HEK293T (cell line): ENCODE measurements at regions not wholly inside any gene's neighbourhood (a gene's known extent, or its start where the extent isn't known, plus 50 kb on each side); places are given as distances from the start of the nearest gene placed in this dataset.

Source experiments
- CTCF ChIA-PET: fragments of 350-600 bp; formaldehyde crosslinking; extraction: SDS; loops from one replicate; lab custom pipeline; 2021; ENCODE audit warnings: antibody characterized with exemption, inconsistent platforms; lab: Yijun Ruan, JAX
- POLR2A ChIA-PET: fragments of 350-600 bp; formaldehyde crosslinking; extraction: SDS; loops from one replicate; lab custom pipeline; 2020; ENCODE audit warnings: antibody characterized with exemption, inconsistent platforms; lab: Yijun Ruan, JAX
- DNase-seq: peaks from one replicate; pipeline ENCODE4 v3.0.0; 2012; ENCODE audit warnings: mixed read lengths; ENCODE audit errors: extremely low spot score
- ARNT ChIP-seq: fragments of 450-650 bp; IDR thresholded peaks from 2 replicates; pipeline ENCODE4 v1.6.1; 2017; ENCODE audit warnings: mild to moderate bottlenecking
- BHLHE40 ChIP-seq: fragments of 450-650 bp; IDR thresholded peaks from 2 replicates; pipeline ENCODE4 v1.6.1; 2016; ENCODE audit warnings: mild to moderate bottlenecking, moderate library complexity, borderline replicate concordance
- CTBP1 ChIP-seq: fragments of 450-650 bp; IDR thresholded peaks from 2 replicates; pipeline ENCODE4 v1.6.1; 2016; ENCODE audit warnings: borderline replicate concordance
- ELF4 ChIP-seq: fragments of 450-650 bp; IDR thresholded peaks from 2 replicates; pipeline ENCODE4 v1.6.1; 2017; ENCODE audit warnings: antibody characterized with exemption
- FOXA1 ChIP-seq: fragments of 450-650 bp; IDR thresholded peaks from 2 replicates; pipeline ENCODE4 v1.6.1; 2016; ENCODE audit warnings: mild to moderate bottlenecking
- FOXK2 ChIP-seq: fragments of 450-650 bp; IDR thresholded peaks from 2 replicates; pipeline ENCODE4 v1.6.1; 2016; ENCODE audit warnings: mild to moderate bottlenecking
- FOXM1 ChIP-seq: fragments of 450-650 bp; IDR thresholded peaks from 2 replicates; pipeline ENCODE4 v1.6.1; 2017; ENCODE audit warnings: mild to moderate bottlenecking, borderline replicate concordance
- HDGF ChIP-seq: fragments of 450-650 bp; IDR thresholded peaks from 2 replicates; pipeline ENCODE4 v1.6.1; 2017; ENCODE audit warnings: antibody characterized with exemption, borderline replicate concordance
- L3MBTL2 ChIP-seq: fragments of 450-650 bp; conservative IDR thresholded peaks from 2 replicates; pipeline ENCODE4 v1.6.1; 2016; ENCODE audit warnings: mild to moderate bottlenecking
- LEF1 ChIP-seq: fragments of 450-650 bp; IDR thresholded peaks from 2 replicates; pipeline ENCODE4 v1.6.1; 2017; ENCODE audit warnings: mild to moderate bottlenecking, borderline replicate concordance
- NFRKB ChIP-seq: fragments of 450-650 bp; IDR thresholded peaks from 2 replicates; pipeline ENCODE4 v1.6.1; 2016; ENCODE audit warnings: mild to moderate bottlenecking, moderate library complexity
- SP1 ChIP-seq: fragments of 450-650 bp; IDR thresholded peaks from 2 replicates; pipeline ENCODE4 v1.6.1; 2017
- SUZ12 ChIP-seq: fragments of 450-650 bp; IDR thresholded peaks from 2 replicates; pipeline ENCODE4 v1.6.1; 2016; ENCODE audit warnings: mild to moderate bottlenecking
- TARDBP ChIP-seq: fragments of 450-650 bp; IDR thresholded peaks from 2 replicates; pipeline ENCODE4 v1.6.1; 2016
- ZNF384 ChIP-seq: fragments of 450-650 bp; IDR thresholded peaks from 2 replicates; pipeline ENCODE4 v1.6.1; 2016
- TF ChIP-seq, protein P1 (sequence below): fragments of 450-650 bp; IDR thresholded peaks from 2 replicates; pipeline ENCODE4 v1.6.1; 2016

DNA sequence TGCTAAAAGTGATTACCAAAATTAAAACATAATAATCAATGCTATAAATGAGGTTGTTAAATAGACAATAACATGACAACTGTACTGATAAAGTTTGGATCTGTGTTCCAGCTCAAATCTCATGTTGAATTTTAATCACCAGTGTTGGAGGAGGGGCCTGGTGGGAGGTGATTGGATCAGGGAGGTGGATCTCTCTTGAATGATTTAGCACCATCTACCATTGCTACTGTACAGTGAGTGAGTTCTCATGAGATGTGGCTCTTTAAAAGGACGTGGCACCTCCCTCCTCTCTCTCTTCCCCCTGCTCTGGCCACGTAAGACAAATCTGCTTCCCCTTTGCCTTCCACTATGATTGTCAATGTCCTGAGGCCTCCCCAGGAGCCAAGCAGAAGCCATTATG is 77.5 kb downstream of the HTR5A start:
- CTCF ChIA-PET, result no interaction called here
- DNase-seq, result no peak
- TF ChIP-seq FOXA1, result no peak
- POLR2A ChIA-PET, result no interaction called here

DNA sequence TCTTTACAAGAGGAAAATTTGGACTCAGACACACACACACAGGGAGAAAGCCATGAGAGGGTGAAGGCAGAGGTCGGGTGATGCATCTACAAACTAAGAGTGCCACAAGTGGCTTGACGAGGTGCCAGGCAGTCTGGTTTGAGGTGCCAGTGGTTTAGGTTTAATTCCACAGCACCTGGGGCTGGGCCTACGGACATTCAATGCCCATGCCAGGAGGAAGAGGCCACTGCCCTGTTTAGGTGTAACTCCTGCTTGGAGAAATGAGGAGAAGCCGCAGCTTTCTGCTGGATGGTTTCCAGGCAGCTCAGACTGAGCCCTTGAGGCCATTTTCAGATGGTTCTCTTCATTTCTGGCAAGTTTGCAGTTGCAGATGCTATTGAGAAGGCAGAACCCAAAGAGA is 83.6 kb downstream of the HTR5A start:
- TF ChIP-seq LEF1 (no peak), ZNF384 (no peak), SUZ12 (no peak), HDGF (no peak), SP1 (no peak), FOXK2 (no peak), BHLHE40 (no peak), ELF4 (no peak), CTBP1 (no peak), TARDBP (no peak), L3MBTL2 (no peak), FOXM1 (no peak), FOXA1 (no peak), ARNT (no peak), NFRKB (no peak)
- TF ChIP-seq, protein P1, sequence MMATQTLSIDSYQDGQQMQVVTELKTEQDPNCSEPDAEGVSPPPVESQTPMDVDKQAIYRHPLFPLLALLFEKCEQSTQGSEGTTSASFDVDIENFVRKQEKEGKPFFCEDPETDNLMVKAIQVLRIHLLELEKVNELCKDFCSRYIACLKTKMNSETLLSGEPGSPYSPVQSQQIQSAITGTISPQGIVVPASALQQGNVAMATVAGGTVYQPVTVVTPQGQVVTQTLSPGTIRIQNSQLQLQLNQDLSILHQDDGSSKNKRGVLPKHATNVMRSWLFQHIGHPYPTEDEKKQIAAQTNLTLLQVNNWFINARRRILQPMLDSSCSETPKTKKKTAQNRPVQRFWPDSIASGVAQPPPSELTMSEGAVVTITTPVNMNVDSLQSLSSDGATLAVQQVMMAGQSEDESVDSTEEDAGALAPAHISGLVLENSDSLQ, result no peak
- DNase-seq, result no peak
- ChIA-PET CTCF (no interaction called here), POLR2A (no interaction called here)

DNA sequence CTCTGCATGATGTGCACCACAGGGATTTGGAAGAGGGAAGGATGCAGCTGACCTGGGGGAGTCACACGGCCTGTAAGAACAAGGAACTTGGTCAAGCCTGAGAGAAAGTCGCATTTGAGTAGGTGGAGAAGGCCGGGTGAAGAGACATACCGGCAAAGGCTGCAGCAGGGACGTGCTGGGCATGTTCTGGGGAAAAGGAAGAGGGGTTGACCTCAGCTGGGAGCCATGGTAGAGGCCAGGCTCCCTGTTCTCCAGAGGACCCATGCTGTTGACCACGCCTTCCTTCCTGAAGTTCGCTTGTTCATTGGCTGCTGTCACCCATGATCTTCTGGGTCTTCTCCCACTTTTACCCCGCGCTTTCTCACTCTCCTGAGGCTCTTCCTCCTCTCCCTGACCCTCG is 84.5 kb downstream of the HTR5A start:
- DNase-seq, result no peak
- POLR2A ChIA-PET, result no interaction called here
- CTCF ChIA-PET, result no interaction called here
- TF ChIP-seq FOXK2, result no peak
- TF ChIP-seq TARDBP, result no peak
- no peak for TF ChIP-seq FOXM1
- no peak for TF ChIP-seq FOXA1
- no peak for TF ChIP-seq NFRKB
- no peak for TF ChIP-seq L3MBTL2
- no peak for TF ChIP-seq SUZ12
- TF ChIP-seq, protein P1, result no peak
- no peak for TF ChIP-seq SP1
- TF ChIP-seq CTBP1, result no peak
- no peak for TF ChIP-seq BHLHE40
- TF ChIP-seq LEF1, result no peak
- no peak for TF ChIP-seq ZNF384
- TF ChIP-seq ARNT, result no peak
- no peak for TF ChIP-seq ELF4
- TF ChIP-seq HDGF, result no peak

DNA sequence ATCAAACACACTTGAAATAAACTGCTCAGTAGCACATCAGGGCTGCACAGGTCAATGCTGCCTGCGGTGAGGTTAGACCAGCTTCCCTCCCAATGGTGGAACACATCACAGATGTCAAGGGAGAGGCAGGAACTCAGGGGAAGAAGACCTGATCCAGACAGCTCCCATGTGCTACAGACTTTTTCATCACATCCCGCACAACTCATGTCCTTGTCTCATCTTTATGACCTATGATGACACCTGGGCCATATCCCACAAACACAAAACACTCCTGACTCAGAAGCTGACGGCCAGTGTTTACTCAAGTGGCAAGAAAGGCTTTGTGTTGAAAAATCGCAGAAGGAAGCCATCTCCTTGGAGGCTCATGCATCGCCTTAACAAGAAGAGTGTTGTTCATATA is 91.6 kb downstream of the HTR5A start:
- ChIA-PET POLR2A (no interaction called here), CTCF (no interaction called here)
- no peak for DNase-seq
- TF ChIP-seq CTBP1 (no peak), SUZ12 (no peak), NFRKB (no peak), L3MBTL2 (no peak), SP1 (no peak), HDGF (no peak), BHLHE40 (no peak), FOXA1 (no peak), FOXK2 (no peak), FOXM1 (no peak), LEF1 (no peak), TARDBP (no peak), ELF4 (no peak), ZNF384 (no peak), ARNT (no peak)
- TF ChIP-seq, protein P1, result no peak

DNA sequence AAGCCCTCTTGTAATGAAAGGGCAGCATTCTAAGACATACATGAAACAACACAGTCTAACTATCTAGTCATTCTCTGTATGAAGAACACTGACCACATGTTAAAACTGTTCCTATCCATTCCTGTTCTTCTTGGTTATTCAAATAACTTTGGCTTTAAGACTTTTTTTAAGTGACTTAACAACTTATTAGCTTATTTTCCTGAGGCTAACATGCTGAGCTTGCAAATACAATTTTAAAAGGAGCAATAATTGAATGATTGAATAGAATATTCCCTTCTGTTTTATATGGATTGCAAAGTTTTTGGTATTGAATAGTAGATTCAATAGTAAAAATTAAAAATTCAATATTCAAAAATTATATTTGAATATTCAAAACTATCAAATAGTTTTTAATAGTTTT is 92.3 kb downstream of the HTR5A start:
- TF ChIP-seq CTBP1 (no peak), SUZ12 (no peak), FOXK2 (no peak), NFRKB (no peak), ZNF384 (no peak), ELF4 (no peak), FOXA1 (no peak), L3MBTL2 (no peak), LEF1 (no peak), FOXM1 (no peak), HDGF (no peak), ARNT (no peak), SP1 (no peak)
- TF ChIP-seq, protein P1, result no peak
- ChIA-PET POLR2A (no interaction called here), CTCF (no interaction called here)
- no peak for DNase-seq

DNA sequence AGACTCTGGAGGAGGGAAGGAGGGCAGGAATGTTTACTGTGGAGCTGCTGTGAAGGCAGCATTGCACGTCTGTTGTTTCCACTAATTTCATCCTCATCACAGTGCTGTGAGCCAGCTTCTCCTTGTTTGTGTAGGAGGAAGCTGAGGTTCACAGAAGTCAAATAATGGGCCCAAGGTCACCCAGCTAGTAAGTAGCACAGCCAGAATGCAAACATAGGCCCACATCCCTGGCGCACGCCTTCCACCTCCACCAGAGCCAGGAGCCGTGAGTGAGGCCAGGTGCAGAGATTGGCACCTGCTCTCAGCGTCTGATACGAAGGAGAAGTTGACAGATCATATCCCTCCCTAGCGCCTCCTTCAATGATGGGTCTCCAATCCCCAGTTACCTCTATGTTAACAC is 93.6 kb downstream of the HTR5A start:
- POLR2A ChIA-PET, result no interaction called here
- no peak for DNase-seq
- no peak for TF ChIP-seq SP1
- no peak for TF ChIP-seq SUZ12
- no peak for TF ChIP-seq TARDBP
- no peak for TF ChIP-seq ARNT
- no peak for TF ChIP-seq FOXA1
- TF ChIP-seq ZNF384, result no peak
- TF ChIP-seq ELF4, result no peak
- no peak for TF ChIP-seq LEF1
- no peak for TF ChIP-seq CTBP1
- no peak for TF ChIP-seq FOXM1
- no peak for TF ChIP-seq NFRKB
- TF ChIP-seq BHLHE40, result no peak
- CTCF ChIA-PET, result interaction anchor here (0.8 kb wide), 1 partner anchor 182 kb away, joined by 3 read pairs; no protein-coding TSS in a partner anchor
